Activated B cell treated with CpG ODN at 0.5 μM for 24 hours (primary cell): ENCODE measurements at regions not wholly inside any gene's neighbourhood (a gene's known extent, or its start where the extent isn't known, plus 50 kb on each side); places are given as distances from the start of the nearest gene placed in this dataset.
"Not testable (repeated sequence)": the region's sequence is repeated elsewhere in the genome, so short reads cannot be mapped to it uniquely, and the experiment has no call there.

Experiments
- ATAC-seq: fragments of 200-7000 bp; cut with Tn5 transposase; one replicate; pipeline ENCODE4 v1.10.0; 2021; ENCODE audit warnings: low read depth, mild to moderate bottlenecking, moderate library complexity
- CTCF ChIA-PET: fragments of 350-600 bp; sonication (Branson Sonifier 250); formaldehyde crosslinking; loops from one replicate; lab custom pipeline; 2021; ENCODE audit warnings: antibody characterized with exemption; lab: Charles Lee
- POLR2A ChIA-PET: fragments of 350-600 bp; sonication (Branson Sonifier 250); formaldehyde crosslinking; loops from one replicate; lab custom pipeline; 2021; ENCODE audit warnings: antibody characterized with exemption; lab: Charles Lee
- DNase-seq: peaks from one replicate; pipeline ENCODE4 v3.0.0; 2022
- H3K27ac Mint-ChIP-seq: one replicate; pipeline ENCODE4 v1.8.0; 2020; ENCODE audit warnings: mixed read lengths
- H3K27me3 Mint-ChIP-seq: one replicate; pipeline ENCODE4 v1.8.0; 2021; ENCODE audit warnings: mixed read lengths
- H3K36me3 Mint-ChIP-seq: one replicate; pipeline ENCODE4 v1.8.0; 2021; ENCODE audit warnings: low read depth, mixed read lengths
- H3K4me1 Mint-ChIP-seq: one replicate; pipeline ENCODE4 v1.8.0; 2021; ENCODE audit warnings: mixed read lengths
- H3K4me3 Mint-ChIP-seq: one replicate; pipeline ENCODE4 v1.8.0; 2020; ENCODE audit warnings: mild to moderate bottlenecking, mixed read lengths
- H3K9me3 Mint-ChIP-seq: one replicate; pipeline ENCODE4 v1.8.0; 2020; ENCODE audit warnings: mixed read lengths
- CTCF ChIP-seq: fragments of 200-600 bp; IDR thresholded peaks from one replicate; pipeline ENCODE4 v1.8.0; 2022; ENCODE audit warnings: antibody characterized with exemption, mild to moderate bottlenecking
- intact Hi-C: fragments of 100-400 bp; cut with micrococcal nuclease; formaldehyde crosslinking; loops from one replicate; pipeline ENCODE4 v1.15.1; 2024

- no peak for DNase-seq
- peaks cover 9% of the 10 kb centered on the region for H3K27me3 Mint-ChIP-seq
- ATAC-seq, result no peak
- ChIA-PET CTCF (interaction anchor here (1.0 to 2.3 kb wide), 5 partner anchors 11 to 415 kb away, joined by 3 to 9 read pairs (median 3); no protein-coding TSS in a partner anchor), POLR2A (interaction anchor here (1.6 kb wide), 1 partner anchor 173 kb away, joined by 4 read pairs; no protein-coding TSS in a partner anchor)
- H3K4me3 Mint-ChIP-seq, result no peak overlapping the region
- intact Hi-C loops, result loop anchor here (10.0 kb wide), 1 partner anchor 577 kb away; no protein-coding TSS in a partner anchor
- peaks cover 10% of the 10 kb centered on the region for H3K4me1 Mint-ChIP-seq
- peaks cover 3% of the 10 kb centered on the region for H3K9me3 Mint-ChIP-seq
- no peak overlapping the region for H3K27ac Mint-ChIP-seq
- no peak for TF ChIP-seq CTCF
- no peaks in the 10 kb centered on the region for H3K36me3 Mint-ChIP-seq
Measured at GRCh38 chr9:124121725-124122124, 110.2 kb downstream of the LHX2 start.

- ATAC-seq (no peak), DNase-seq (no peak)
- peaks cover 16% of the 10 kb centered on the region for H3K4me1 Mint-ChIP-seq
- H3K4me3 Mint-ChIP-seq, result no peak overlapping the region
- H3K36me3 Mint-ChIP-seq, result no peaks in the 10 kb centered on the region
- ChIA-PET POLR2A (interaction anchor here (1.6 kb wide), 1 partner anchor 173 kb away, joined by 4 read pairs; no protein-coding TSS in a partner anchor), CTCF (interaction anchor here (1.0 to 2.3 kb wide), 7 partner anchors 12 to 415 kb away, joined by 3 to 9 read pairs (median 3); no protein-coding TSS in a partner anchor)
- no peaks in the 10 kb centered on the region for H3K9me3 Mint-ChIP-seq
- no peak for TF ChIP-seq CTCF
- no peak overlapping the region for H3K27ac Mint-ChIP-seq
- H3K27me3 Mint-ChIP-seq, result peaks cover 9% of the 10 kb centered on the region
- intact Hi-C loops, result loop anchor here (10.0 kb wide), 1 partner anchor 578 kb away; no protein-coding TSS in a partner anchor
Measured at GRCh38 chr9:124122321-124122720, 110.8 kb downstream of the LHX2 start.

- ATAC-seq (peak; percentile 64), DNase-seq (no peak)
- H3K27me3 Mint-ChIP-seq, result peaks cover 5% of the 10 kb centered on the region
- intact Hi-C loops, result loop anchor here (1.0 to 10.0 kb wide), 2 partner anchors 413 to 578 kb away; no protein-coding TSS in a partner anchor
- CTCF ChIA-PET, result interaction anchor here (1.0 to 2.3 kb wide), 6 partner anchors 12 to 414 kb away, joined by 3 to 9 read pairs (median 4); no protein-coding TSS in a partner anchor
- no peaks in the 10 kb centered on the region for H3K36me3 Mint-ChIP-seq
- peaks cover 17% of the 10 kb centered on the region for H3K4me1 Mint-ChIP-seq
- H3K9me3 Mint-ChIP-seq, result no peaks in the 10 kb centered on the region
- H3K4me3 Mint-ChIP-seq, result no peak overlapping the region
- POLR2A ChIA-PET, result interaction anchor here (0.6 to 1.6 kb wide), 3 partner anchors 95 to 172 kb away, joined by 3 to 4 read pairs (median 4); no protein-coding TSS in a partner anchor
- no peak for TF ChIP-seq CTCF
- H3K27ac Mint-ChIP-seq, result peak overlapping the region; percentile 31
Measured at GRCh38 chr9:124122813-124123462, 111.4 kb downstream of the LHX2 start.

GRCh38 chr9:124123621-124124020 lies 112.1 kb downstream of the LHX2 start:
- peaks cover 17% of the 10 kb centered on the region for H3K4me1 Mint-ChIP-seq
- CTCF ChIA-PET, result interaction anchor here (1.1 to 2.3 kb wide), 4 partner anchors 168 to 264 kb away, joined by 3 to 9 read pairs (median 4); no protein-coding TSS in a partner anchor
- not testable (repeated sequence) for H3K4me3 Mint-ChIP-seq, H3K9me3 Mint-ChIP-seq, H3K27ac Mint-ChIP-seq, ATAC-seq, DNase-seq, H3K27me3 Mint-ChIP-seq, H3K36me3 Mint-ChIP-seq
- intact Hi-C loops, result loop anchor here (1.0 to 10.0 kb wide), 2 partner anchors 413 to 579 kb away; no protein-coding TSS in a partner anchor
- POLR2A ChIA-PET, result interaction anchor here (0.6 to 0.8 kb wide), 2 partner anchors 94 to 136 kb away, joined by 3 to 4 read pairs; no protein-coding TSS in a partner anchor

GRCh38 chr9:124124729-124125650 lies 113.4 kb downstream of the LHX2 start:
- H3K9me3 Mint-ChIP-seq, result no peaks in the 10 kb centered on the region
- no peak for TF ChIP-seq CTCF
- no peaks in the 10 kb centered on the region for H3K36me3 Mint-ChIP-seq
- ATAC-seq (no peak), DNase-seq (no peak)
- CTCF ChIA-PET, result interaction anchor here (1.3 to 3.3 kb wide), 5 partner anchors 167 to 263 kb away, joined by 3 to 59 read pairs (median 15); no protein-coding TSS in a partner anchor
- POLR2A ChIA-PET, result interaction anchor here (2.4 kb wide), 1 partner anchor 93 kb away, joined by 8 read pairs; no protein-coding TSS in a partner anchor
- intact Hi-C loops, result loop anchor here (5.0 to 10.0 kb wide), 2 partner anchors 92 to 580 kb away; no protein-coding TSS in a partner anchor
- no peak overlapping the region for H3K27ac Mint-ChIP-seq
- H3K4me1 Mint-ChIP-seq, result peaks cover 19% of the 10 kb centered on the region
- H3K4me3 Mint-ChIP-seq, result no peak overlapping the region
- H3K27me3 Mint-ChIP-seq, result no peaks in the 10 kb centered on the region
